Astrocyte of the cerebellum (primary cell): ENCODE measurements at regions not wholly inside any gene's neighbourhood (a gene's known extent, or its start where the extent isn't known, plus 50 kb on each side); places are given as distances from the start of the nearest gene placed in this dataset.
"Not testable (repeated sequence)": the region's sequence is repeated elsewhere in the genome, so short reads cannot be mapped to it uniquely, and the experiment has no call there.

ENCODE experiments used
- DNase-seq: peaks from one replicate; pipeline ENCODE4 v3.0.0-alpha.2; 2011; ENCODE audit warnings: low read depth
- H3K4me3 ChIP-seq: 2 replicates; pipeline ENCODE4 v1.5.1; 2011; ENCODE audit warnings: mild to moderate bottlenecking, low read depth, low read length, moderate library complexity
- in situ Hi-C: cut with HindIII; loops from 2 replicates; pipeline ENCODE4 v1.10.0; 2017; ENCODE audit warnings: low sequenced_read_pairs
- TF ChIP-seq, protein P1 (sequence below): IDR thresholded peaks from 2 replicates; pipeline ENCODE4 v1.5.1; 2012; ENCODE audit warnings: low read length, low read depth, moderate library complexity, mild to moderate bottlenecking; ENCODE audit errors: missing control alignments

DNA sequence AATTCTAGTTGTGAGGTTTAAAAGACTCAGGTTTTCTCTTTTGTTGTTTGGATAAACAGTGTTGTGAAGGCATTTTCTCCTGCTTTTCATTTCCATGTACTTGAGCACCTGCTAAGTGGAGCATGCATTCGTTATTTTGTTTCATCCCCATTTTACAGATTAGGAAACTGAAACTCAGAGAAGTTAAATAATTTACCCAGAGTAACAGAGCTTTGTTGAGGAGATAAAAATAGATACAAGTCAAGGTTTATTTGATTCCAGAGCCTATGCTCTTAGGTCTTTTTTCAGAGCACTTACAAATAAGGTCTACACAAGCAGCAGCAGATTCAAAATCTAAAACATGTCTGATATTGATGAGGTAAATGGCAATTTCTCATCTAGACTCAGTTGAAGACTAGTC, 254.7 kb upstream of the PTBP2 start:
- DNase-seq, result no peak
- H3K4me3 ChIP-seq, result no peak overlapping the region
- in situ Hi-C loops, result no loop called here
- TF ChIP-seq, protein P1, sequence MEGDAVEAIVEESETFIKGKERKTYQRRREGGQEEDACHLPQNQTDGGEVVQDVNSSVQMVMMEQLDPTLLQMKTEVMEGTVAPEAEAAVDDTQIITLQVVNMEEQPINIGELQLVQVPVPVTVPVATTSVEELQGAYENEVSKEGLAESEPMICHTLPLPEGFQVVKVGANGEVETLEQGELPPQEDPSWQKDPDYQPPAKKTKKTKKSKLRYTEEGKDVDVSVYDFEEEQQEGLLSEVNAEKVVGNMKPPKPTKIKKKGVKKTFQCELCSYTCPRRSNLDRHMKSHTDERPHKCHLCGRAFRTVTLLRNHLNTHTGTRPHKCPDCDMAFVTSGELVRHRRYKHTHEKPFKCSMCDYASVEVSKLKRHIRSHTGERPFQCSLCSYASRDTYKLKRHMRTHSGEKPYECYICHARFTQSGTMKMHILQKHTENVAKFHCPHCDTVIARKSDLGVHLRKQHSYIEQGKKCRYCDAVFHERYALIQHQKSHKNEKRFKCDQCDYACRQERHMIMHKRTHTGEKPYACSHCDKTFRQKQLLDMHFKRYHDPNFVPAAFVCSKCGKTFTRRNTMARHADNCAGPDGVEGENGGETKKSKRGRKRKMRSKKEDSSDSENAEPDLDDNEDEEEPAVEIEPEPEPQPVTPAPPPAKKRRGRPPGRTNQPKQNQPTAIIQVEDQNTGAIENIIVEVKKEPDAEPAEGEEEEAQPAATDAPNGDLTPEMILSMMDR, result no peak

- in situ Hi-C loops, DNase-seq, H3K4me3 ChIP-seq: not testable (repeated sequence)
These were observed 251.9 kb upstream of the PTBP2 start for GRCh38 chr1:96469726-96470125.

- in situ Hi-C loops, result no loop called here
- no peak overlapping the region for H3K4me3 ChIP-seq
- DNase-seq, result peak; percentile 80
- TF ChIP-seq, protein P1, result no peak
These were observed 249.1 kb upstream of the PTBP2 start for GRCh38 chr1:96472471-96472870.

GRCh38 chr1:96473791-96474434, 247.7 kb upstream of the PTBP2 start:
- peak; percentile 40 for DNase-seq
- TF ChIP-seq, protein P1, result no peak

DNA sequence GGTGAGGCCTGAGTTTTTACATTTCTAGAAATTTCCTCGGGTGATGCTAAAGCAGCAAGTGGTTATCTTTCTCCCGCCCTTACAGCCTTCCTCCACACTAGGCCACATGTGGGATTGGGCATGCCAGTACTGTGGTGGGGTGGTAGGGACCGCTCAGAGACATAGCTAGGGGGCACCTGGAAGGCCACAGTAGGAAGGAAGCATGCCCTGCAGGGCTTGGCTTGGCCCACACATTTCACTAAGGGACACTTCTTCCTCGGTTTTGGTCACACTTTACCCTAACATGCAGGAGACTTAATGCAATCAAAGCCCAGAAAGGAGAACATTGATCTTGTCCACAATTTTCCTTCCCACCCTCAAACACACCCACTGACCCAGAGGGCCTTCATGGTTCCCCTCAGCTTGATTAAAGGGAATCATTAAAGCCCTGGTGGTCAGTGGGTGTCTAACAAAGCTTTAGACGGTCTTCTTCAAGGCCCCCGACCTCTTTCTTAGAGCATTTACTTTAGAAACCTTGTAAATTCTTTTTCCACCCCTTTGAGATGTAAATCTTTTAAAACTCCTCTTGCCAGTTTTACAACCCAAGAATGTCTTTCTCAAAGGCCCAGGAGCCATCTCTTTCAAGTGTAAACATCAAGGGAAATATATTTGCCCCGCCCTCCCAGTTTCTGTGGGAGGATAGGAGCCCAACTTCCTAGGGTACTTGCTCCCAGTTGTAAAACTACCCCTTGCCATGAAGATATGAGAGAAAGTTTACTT, 246.4 kb upstream of the PTBP2 start:
- in situ Hi-C loops, result no loop called here
- no peak overlapping the region for H3K4me3 ChIP-seq
- TF ChIP-seq, protein P1, result no peak
- DNase-seq, result no peak

More at GRCh38 chr1:96473791-96474434, 247.7 kb upstream of the PTBP2 start:
- no peak overlapping the region for H3K4me3 ChIP-seq
- in situ Hi-C loops, result no loop called here

GRCh38 chr1:96475903-96476302, 245.7 kb upstream of the PTBP2 start:
- no peak overlapping the region for H3K4me3 ChIP-seq
- TF ChIP-seq, protein P1, result no peak
- no peak for DNase-seq
- in situ Hi-C loops, result no loop called here

- no peak overlapping the region for H3K4me3 ChIP-seq
- no peak for DNase-seq
- in situ Hi-C loops, result no loop called here
- TF ChIP-seq, protein P1, result no peak
These were observed 243.4 kb upstream of the PTBP2 start for GRCh38 chr1:96478228-96478627.
